Ammon's horn (tissue), 1 donor: ENCODE measurements at regions not wholly inside any gene's neighbourhood (a gene's known extent, or its start where the extent isn't known, plus 50 kb on each side); places are given as distances from the start of the nearest gene placed in this dataset.

Source experiments
- DNase-seq: peaks from one replicate; pipeline ENCODE4 v3.0.0-alpha.2; 2016; ENCODE audit warnings: low spot score

- no peak for DNase-seq
These were observed 305.1 kb downstream of the MAP2K6 start for GRCh38 chr17:69719474-69720048.

DNA sequence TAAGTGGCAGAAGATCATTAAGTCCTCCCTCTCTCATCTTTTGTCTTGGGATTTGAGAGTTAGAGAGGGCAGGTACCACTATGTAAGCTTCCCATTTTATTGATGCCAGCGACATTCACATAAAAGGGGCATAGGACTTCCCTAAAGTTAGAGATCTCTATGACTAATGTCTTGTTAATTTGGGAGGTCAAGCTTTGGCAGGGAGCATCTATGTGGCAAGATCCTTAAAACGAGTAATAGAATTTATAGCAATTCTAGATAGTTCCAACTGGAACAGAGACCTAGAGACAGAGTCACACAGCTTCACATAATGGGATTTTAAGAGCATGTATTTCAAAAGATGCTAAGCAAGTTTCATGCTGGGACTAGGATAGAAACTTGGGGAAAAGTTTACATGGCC lies 308.0 kb downstream of the MAP2K6 start:
- no peak for DNase-seq

GRCh38 chr17:69723316-69723715 lies 308.8 kb downstream of the MAP2K6 start:
- DNase-seq = no peak

- DNase-seq = no peak
These were observed 309.2 kb downstream of the MAP2K6 start for GRCh38 chr17:69723741-69724140.

GRCh38 chr17:69724238-69724637 lies 309.7 kb downstream of the MAP2K6 start:
- DNase-seq = no peak

DNA sequence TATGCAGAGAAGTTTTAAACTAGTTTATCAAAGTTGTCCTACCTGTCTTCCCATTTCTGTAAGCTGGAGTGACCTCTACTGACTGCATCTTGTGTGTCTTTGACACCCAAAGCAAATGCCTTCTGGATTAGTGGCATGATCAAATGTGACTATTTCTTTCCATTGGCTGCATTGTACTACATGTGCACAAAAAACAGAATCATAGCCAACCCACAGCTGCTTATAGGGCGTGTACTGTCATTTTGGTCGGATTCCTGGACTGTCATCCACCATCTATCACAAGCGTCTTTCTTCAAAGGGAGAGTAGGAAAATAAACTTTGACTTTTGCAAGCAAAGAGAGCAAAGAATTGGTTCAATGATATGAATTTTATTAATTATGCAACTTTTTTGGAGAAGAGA lies 310.6 kb downstream of the MAP2K6 start:
- no peak for DNase-seq

DNA sequence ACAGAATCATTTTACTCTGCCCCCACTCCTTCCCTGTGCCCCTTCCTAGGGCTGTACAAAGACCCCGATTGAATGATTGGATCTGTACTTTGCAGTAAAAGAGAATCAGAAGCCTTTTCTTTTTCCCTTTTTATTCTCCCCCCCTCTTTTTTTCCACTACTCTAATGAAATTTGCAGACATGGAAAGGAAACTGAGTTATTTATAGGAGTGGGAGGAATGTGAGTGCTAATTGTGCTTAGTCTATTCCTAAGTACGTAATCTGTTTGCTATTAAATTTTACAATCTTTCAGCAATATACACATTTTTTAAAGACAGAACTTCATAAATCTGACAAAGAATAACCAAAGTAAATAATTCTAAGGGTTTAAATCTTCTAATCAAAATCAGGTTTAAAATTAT lies 314.3 kb downstream of the MAP2K6 start:
- no peak for DNase-seq

- no peak for DNase-seq
These were observed 315.4 kb downstream of the MAP2K6 start for GRCh38 chr17:69729944-69730343.

DNA sequence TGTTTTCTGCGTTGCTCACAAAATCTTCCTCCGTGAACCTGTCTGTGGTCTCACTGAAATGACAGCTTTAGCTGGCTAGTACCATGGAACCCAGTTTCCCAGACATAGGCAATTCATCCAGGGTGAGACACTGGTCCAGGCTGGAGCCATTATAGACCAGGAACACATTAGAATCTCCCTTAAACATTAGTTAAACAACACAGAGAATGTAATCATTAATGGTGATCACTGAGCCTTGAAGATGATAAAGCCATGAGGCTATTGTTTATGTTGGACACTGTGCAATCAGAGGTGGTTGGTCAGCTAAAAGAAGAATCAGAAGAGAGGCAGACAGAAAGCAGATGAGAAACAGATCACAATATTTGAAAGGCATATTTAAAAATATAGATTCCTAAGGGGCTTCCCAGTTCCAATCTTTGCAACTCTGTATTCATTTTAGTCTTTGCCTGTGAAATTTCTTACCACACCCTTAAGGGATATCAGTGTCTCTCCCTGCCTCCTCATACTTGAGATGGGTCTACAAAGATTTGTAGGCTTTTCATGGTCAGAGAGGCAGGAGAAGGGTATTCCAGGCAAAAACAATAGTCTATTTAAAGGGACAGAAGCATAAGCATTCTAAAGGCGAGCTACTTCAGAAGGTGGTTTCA lies 317.9 kb downstream of the MAP2K6 start:
- DNase-seq = no peak

DNA sequence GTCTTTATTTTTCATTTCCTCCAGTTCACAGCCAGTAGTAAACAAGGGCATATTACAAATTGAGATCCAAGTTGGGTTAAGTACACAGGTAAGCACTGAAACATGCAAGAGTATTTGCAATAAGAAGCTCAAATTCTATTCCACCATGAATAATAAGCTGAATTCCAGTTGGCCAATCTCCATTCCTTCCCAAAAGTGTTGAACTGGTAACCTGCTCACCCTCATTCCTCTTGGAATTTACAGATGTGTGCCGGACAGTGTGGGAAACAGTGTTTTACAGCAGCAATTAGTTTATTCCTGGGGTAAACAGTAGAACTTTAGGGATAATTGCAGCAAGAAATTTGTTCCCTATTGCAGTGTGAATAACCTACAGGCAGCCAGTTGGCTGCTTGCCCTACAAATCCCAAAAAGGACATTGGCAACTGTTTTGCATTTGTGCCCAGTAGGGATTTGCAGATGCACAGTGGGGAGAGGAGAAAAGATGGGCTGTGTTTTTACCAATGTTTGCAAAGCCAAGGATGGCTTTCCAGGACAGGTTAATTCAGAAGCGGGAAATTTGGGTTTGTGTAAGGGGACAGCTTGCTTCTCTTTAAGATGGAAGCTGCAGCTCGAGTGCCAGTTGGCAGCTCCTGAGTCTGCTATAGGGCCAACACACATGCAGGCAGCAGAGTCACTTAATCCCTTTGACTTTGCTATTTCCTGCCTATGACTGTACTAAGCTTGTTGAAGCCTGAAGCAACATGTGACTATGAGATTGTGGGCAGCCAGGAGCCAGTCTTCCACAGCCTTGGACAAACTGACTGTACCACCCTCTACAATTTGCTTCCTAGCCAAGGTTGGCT lies 318.9 kb downstream of the MAP2K6 start:
- DNase-seq = peak; percentile 4

DNA sequence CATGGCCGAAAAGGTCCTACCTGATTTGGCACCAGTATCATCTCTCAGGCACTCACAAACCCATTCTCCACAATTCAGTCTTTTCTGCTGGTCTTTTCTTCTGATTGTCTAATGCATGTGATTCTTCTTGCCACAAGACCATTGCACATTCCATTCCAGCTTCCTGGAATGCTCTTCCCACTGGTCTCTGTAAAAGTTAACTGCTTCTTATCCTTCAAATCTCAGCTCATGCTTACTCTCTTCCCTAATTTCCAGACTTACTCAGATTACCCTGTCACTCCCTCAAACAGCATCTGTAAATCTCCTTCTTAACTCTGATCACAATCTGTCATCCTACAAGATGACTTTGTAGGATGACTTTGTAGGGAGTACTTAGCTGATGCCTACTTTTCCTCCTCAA lies 320.2 kb downstream of the MAP2K6 start:
- DNase-seq = no peak

DNA sequence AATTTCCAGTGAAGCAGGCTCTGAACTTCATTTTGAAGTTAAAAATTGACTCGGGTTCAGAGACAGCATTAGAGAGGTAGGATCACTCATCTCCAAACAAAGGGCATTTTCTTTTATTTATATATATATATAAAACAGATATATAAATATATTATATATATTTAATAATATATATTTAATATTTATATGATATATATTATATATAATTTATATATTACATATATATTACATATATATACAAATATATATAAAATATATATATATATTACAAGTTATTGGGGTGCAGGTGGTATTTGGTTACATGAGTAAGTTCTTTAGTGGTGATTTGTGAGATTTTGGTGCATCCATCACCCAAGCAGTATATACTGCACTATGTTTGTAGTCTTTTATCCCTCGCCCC lies 320.8 kb downstream of the MAP2K6 start:
- no peak for DNase-seq

DNA sequence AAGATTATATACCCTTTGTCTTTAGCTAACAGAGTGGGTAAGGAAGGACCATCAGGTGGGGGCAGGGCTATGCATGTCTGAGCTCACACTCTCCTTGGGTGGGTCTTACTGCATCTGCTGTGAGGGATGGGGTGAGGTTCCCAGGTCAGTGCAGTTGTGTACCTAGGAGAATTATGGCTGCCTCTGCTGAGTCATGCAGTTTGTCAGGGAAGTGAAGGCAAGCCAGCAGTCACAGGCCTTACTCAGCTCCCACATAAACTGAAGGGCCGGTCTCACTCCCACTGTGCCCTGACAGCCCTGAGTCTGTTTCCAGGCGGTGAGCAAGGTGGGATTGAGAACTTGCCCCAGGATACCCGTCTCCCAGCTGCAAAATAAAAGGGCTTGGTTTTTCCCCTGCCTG lies 328.6 kb downstream of the MAP2K6 start:
- DNase-seq = no peak

GRCh38 chr17:69744512-69745070 lies 330.1 kb downstream of the MAP2K6 start:
- no peak for DNase-seq

GRCh38 chr17:69749911-69750310 lies 325.1 kb upstream of the KCNJ16 start:
- no peak for DNase-seq

- no peak for DNase-seq
These were observed 317.2 kb upstream of the KCNJ16 start for GRCh38 chr17:69757688-69758430.

- DNase-seq = no peak
These were observed 314.5 kb upstream of the KCNJ16 start for GRCh38 chr17:69760562-69760961.

- no peak for DNase-seq
These were observed 314.0 kb upstream of the KCNJ16 start for GRCh38 chr17:69761011-69761410.

- DNase-seq = peak; percentile 5
These were observed 313.2 kb upstream of the KCNJ16 start for GRCh38 chr17:69761767-69762321.

- no peak for DNase-seq
These were observed 312.7 kb upstream of the KCNJ16 start for GRCh38 chr17:69762359-69762758.

DNA sequence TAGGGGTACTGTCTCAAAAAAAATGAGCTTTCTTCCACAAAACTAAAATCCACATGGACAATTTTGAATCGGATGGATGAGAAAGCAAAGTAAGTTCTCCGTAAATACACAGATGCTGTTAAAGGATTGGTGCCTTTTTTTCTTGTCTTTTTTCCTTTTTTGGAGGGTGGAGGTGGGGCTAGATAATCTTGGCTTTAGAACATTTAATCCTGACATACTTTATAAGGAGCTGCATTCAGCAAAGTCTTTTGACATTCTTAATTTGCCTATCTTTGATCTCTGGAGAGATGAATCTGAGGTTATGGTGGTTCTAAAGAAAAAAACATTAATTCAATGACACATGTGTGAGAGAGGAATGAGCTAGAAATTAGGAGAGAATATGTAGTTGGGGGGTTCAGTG lies 312.3 kb upstream of the KCNJ16 start:
- no peak for DNase-seq

- no peak for DNase-seq
These were observed 311.5 kb upstream of the KCNJ16 start for GRCh38 chr17:69763503-69763902.
